Amniotic stem cell (primary cell): ENCODE measurements at regions not wholly inside any gene's neighbourhood (a gene's known extent, or its start where the extent isn't known, plus 50 kb on each side); places are given as distances from the start of the nearest gene placed in this dataset.
"Not testable (repeated sequence)": the region's sequence is repeated elsewhere in the genome, so short reads cannot be mapped to it uniquely, and the experiment has no call there.

Source experiments
- DNase-seq: peaks from one replicate; lab custom pipeline; 2025; lab: John Stamatoyannopoulos, UW

DNA sequence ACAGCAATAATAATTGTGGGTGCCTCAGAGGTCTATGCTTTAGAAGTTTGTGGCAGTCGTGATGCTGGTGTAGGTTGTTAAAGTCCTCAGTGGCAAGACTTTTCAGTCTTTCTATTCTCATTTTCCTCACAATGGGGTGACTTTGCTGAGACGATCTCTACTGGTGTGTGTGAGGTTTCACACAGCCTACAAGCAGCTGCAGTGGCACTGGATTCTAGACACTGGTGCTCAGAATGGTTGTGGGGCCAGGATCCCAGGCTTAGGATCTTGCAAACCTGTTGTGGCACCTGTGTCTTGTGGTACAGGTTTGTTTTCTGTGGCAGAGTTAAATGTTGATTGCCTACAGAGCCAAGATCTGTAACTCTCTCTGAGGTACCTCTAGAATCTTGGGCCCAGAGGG lies 581.2 kb downstream of the PTPRC start:
- DNase-seq = no peak

DNA sequence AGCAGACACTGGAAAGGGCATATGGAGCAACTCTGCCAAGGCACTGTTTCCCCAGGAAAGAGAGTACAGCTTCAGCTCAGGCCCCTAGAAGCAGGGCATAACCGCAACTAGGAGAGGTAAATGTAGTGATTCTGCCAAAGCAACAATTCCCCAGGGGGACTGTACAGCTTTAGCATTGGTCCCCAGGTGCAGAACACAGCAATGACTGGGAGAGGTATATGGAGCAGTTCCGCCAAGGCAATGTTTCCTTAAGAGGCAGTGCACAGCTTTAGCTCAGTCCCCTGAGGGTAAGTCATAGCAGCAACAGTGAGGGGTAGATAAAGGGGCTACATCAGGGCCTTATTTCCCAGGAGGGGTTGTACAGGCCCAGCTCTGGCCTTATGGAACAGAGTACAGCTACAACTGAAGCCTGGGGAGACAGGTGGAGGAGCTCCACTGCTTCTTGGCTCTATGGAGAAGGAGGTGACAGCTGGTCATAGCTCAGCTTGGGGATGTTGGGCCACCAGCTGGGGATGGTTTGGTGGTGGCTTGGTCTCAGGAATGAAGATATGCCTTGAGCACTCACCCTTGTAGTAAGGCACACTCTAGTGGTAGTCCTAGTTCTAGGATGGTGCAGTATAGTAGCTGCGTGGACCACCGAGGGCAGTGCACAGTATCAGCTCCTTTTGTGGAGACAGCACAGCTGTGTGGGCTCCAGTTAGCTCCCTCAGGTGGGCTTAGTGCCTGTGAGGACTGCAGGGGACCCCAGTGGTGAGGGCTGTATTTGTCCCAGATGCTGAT lies 582.7 kb downstream of the PTPRC start:
- no peak for DNase-seq

- DNase-seq = no peak
Measured at GRCh38 chr1:199223936-199224335, 585.1 kb downstream of the PTPRC start.

DNA sequence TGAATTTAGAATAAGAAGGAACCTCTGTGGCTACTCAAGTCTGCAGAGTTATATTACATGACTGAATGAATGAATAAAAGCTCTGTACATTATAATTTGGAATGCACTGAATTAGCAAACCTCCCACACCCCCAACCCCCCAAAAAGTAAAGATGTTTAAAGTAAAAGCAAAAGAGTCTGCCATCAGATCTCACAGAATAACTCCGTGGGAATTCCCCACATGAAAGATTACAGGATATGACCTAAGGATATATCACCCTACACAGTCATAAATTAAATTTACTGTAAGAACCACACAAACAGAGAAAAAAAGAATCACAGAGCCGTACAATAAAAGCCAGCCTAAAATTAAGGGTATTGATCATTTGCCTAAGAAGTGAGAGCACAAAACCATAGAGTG lies 587.3 kb downstream of the PTPRC start:
- DNase-seq = no peak

DNA sequence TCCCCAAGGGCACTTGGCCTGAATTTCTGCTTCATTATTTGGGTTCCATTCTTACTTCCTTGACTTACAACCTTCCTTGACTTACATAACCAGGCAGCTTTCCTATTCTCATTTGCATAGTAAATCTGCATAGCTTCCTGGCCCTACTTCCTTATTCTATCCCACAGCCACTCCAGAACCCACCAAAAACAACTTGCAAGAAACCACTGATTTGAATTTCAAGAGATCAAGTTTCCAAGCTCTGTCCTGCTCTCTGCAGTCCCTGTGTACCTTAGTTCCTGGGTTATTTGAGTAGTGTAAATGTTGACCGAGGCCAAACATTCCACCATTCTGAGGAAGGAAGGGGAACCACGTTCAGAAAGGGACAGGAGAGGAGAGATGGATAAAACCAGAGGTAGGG lies 603.3 kb downstream of the PTPRC start:
- no peak for DNase-seq

DNA sequence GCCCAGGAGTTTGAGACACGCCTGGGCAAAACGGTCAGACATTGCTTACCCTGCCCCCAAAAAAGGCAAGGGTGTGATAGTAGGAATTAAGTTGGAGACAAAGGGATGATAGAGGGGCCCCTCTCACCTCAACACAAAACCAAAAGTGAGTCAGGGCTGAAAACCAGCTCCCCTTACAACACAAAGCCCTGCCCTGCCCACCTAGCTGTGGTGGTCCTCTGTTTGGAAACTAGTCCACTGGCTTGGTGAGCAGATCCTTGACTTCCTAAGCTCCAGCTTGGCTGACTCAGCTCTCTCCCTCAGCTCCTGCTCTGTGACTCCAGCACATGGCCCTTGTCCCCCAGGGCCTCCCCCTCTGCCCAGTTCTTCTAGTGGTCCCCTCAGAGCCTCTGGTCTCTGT lies 603.8 kb downstream of the PTPRC start:
- no peak for DNase-seq

- DNase-seq = no peak
Measured at GRCh38 chr1:199243423-199244061, 604.7 kb downstream of the PTPRC start.

GRCh38 chr1:199245946-199246345 lies 607.1 kb downstream of the PTPRC start:
- DNase-seq = no peak

GRCh38 chr1:199246716-199247115 lies 607.9 kb downstream of the PTPRC start:
- DNase-seq = no peak

- DNase-seq = no peak
Measured at GRCh38 chr1:199247891-199248290, 609.1 kb downstream of the PTPRC start.

GRCh38 chr1:199254040-199254439 lies 615.2 kb downstream of the PTPRC start:
- not testable (repeated sequence) for DNase-seq

- DNase-seq = no peak
Measured at GRCh38 chr1:199261328-199261727, 622.5 kb downstream of the PTPRC start.

GRCh38 chr1:199264283-199264682 lies 625.4 kb downstream of the PTPRC start:
- DNase-seq = no peak

GRCh38 chr1:199264911-199265310 lies 626.1 kb downstream of the PTPRC start:
- no peak for DNase-seq

- no peak for DNase-seq
Measured at GRCh38 chr1:199265319-199265718, 626.5 kb downstream of the PTPRC start.

DNA sequence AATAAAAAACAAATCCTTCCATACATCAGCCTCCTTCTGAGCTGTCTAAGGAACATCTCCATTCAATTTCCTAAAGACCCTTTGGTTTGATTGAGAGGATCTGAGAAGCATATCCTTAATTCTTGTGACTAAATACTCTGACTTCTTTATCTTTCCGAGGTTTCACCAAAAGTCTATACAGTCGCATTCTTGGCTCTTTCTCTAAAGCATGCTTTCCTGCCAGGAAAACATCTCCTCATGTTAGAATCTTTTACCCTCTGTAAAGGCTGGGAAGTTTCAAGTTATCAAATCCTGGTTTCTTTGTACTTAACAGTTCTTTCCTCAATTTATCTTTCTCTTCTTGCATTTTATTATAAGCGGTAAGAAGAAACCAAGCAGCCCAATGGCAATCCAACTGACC lies 630.4 kb downstream of the PTPRC start:
- DNase-seq = no peak

GRCh38 chr1:199272139-199272544 lies 633.3 kb downstream of the PTPRC start:
- DNase-seq = peak; percentile 39

DNA sequence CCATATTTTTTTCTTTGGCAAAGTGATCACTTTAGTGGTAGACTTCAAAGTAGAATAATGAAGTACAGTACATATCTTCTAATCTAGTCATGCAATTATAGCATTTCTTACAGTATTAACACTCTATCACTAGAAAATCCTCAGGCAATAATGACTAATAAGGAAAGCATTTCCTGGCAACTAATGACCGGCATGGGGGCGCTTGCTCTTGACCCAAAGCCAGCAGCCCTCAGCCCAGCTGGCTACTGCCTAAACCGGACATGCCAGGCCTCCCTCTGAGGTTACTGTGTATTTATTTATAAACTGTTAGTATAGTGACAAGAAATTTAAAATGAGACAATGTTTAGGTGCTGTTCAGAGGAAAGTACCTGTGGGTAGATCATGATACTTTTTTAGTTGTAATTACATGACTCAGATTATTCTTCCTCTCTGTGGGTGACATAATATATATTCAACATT lies 633.8 kb downstream of the PTPRC start:
- DNase-seq = peak; percentile 45

- DNase-seq = no peak
Measured at GRCh38 chr1:199273837-199274379, 635.1 kb downstream of the PTPRC start.

- no peak for DNase-seq
Measured at GRCh38 chr1:199279067-199279466, 640.2 kb downstream of the PTPRC start.

- DNase-seq = no peak
Measured at GRCh38 chr1:199279872-199280645, 641.2 kb downstream of the PTPRC start.

GRCh38 chr1:199282751-199283305 lies 644.0 kb downstream of the PTPRC start:
- no peak for DNase-seq
